Thyroid gland (tissue), 4 donors: ENCODE measurements at regions not wholly inside any gene's neighbourhood (a gene's known extent, or its start where the extent isn't known, plus 50 kb on each side); places are given as distances from the start of the nearest gene placed in this dataset.
"Not testable (repeated sequence)": the region's sequence is repeated elsewhere in the genome, so short reads cannot be mapped to it uniquely, and the experiment has no call there.

Experiments used
- DNase-seq, 2 donors: peaks; one replicate each; pipeline ENCODE4 v3.0.0-alpha.2; 2019
- H3K27ac ChIP-seq, 3 donors: fragments of 200-600 bp; sonication (generic); 1 replicate in 2 of 3; 2 replicates in 1 of 3; pipeline ENCODE4 v1.5.1; 2016 to 2019; ENCODE audit warnings: mild to moderate bottlenecking in 1 of 3, moderate library complexity in 1 of 3
- H3K27me3 ChIP-seq: fragments of 200-600 bp; sonication (generic); one replicate; pipeline ENCODE4 v1.5.1; 2019
- H3K36me3 ChIP-seq, 2 donors: fragments of 200-600 bp; sonication (generic); one replicate each; pipeline ENCODE4 v1.5.1; 2016 to 2019
- H3K4me1 ChIP-seq, 2 donors: fragments of 200-600 bp; sonication (generic); one replicate each; pipeline ENCODE4 v1.5.1; 2017 to 2019
- H3K4me3 ChIP-seq, 3 donors: fragments of 200-600 bp; sonication (generic); replicated peaks in 1 of 3; 1 replicate in 2 of 3; 2 replicates in 1 of 3; pipeline ENCODE4 v1.5.1; 2016; ENCODE audit warnings: mild to moderate bottlenecking in 1 of 3
- H3K9me3 ChIP-seq: fragments of 200-600 bp; sonication (generic); one replicate; pipeline ENCODE4 v1.5.1; 2017
- CTCF ChIP-seq, 6 experiments: fragments of 200-600 bp in 3 of 6; fragments of 450-650 bp in 3 of 6; sonication (generic) in 3 of 6; IDR thresholded peaks; one replicate each; pipeline ENCODE4 v1.5.1; 2016 to 2019; ENCODE audit warnings: antibody characterized with exemption in 6 of 6, mild to moderate bottlenecking in 2 of 6, inconsistent platforms in 1 of 6, moderate library complexity in 1 of 6
- POLR2A ChIP-seq, 2 donors: fragments of 450-650 bp; IDR thresholded peaks; one replicate each; pipeline ENCODE4 v1.6.1; 2017; ENCODE audit warnings: antibody characterized with exemption in 2 of 2, mild to moderate bottlenecking in 2 of 2, moderate library complexity in 1 of 2
- WGBS, 2 donors: methylation state at CpG; one replicate each; pipeline ENCODE4 v1.1.5; 2017; 5-methylcytosine and 5-hydroxymethylcytosine counted together
- intact Hi-C: fragments of 100-400 bp; cut with DNase I; formaldehyde crosslinking; loops from one replicate; pipeline ENCODE4 v1.15.1; 2023

GRCh38 chr5:13107537-13107936 lies 837.0 kb downstream of the DNAH5 start:
- Histone ChIP-seq H3K4me3 (no peak overlapping the region), H3K4me1 (no peaks in the 10 kb centered on the region), H3K9me3 (no peaks in the 10 kb centered on the region), H3K27me3 (no peaks in the 10 kb centered on the region), H3K36me3 (no peaks in the 10 kb centered on the region), H3K27ac (no peak overlapping the region)
- intact Hi-C loops: no loop called here
- 86 to 93% methylated on average over 1 of the region's 1 CpG for WGBS, 2 donors
- no peak for DNase-seq
- no peak for TF ChIP-seq POLR2A (IDR thresholded peaks at IDR 0.05)

GRCh38 chr5:13081116-13081515 lies 863.4 kb downstream of the DNAH5 start:
- no peaks in the 10 kb centered on the region for H3K36me3 ChIP-seq
- no peak for DNase-seq
- no peaks in the 10 kb centered on the region for H3K4me1 ChIP-seq
- 69 to 86% methylated on average over 4 of the region's 4 CpGs for WGBS, 2 donors
- H3K27me3 ChIP-seq: no peaks in the 10 kb centered on the region
- intact Hi-C loops: no loop called here
- TF ChIP-seq POLR2A (IDR thresholded peaks at IDR 0.05): no peak
- TF ChIP-seq CTCF (IDR thresholded peaks at IDR 0.05): no peak
- H3K4me3 ChIP-seq: no peak overlapping the region
- H3K9me3 ChIP-seq: no peaks in the 10 kb centered on the region
- no peak overlapping the region for H3K27ac ChIP-seq

- H3K4me1 ChIP-seq, DNase-seq, H3K27ac ChIP-seq, H3K36me3 ChIP-seq, intact Hi-C loops, H3K9me3 ChIP-seq, H3K27me3 ChIP-seq, H3K4me3 ChIP-seq: not testable (repeated sequence)
- 92% methylated on average over 4 of the region's 4 CpGs for WGBS, 2 donors
These were observed 871.6 kb downstream of the DNAH5 start for GRCh38 chr5:13072936-13073335.

- WGBS, 2 donors: 63 to 82% methylated on average over 1 of the region's 1 CpG
- Histone ChIP-seq H3K27ac (no peak overlapping the region), H3K36me3 (no peaks in the 10 kb centered on the region), H3K4me1 (no peaks in the 10 kb centered on the region), H3K4me3 (no peak overlapping the region), H3K9me3 (no peaks in the 10 kb centered on the region), H3K27me3 (no peaks in the 10 kb centered on the region)
- no peak for DNase-seq
- intact Hi-C loops: no loop called here
- TF ChIP-seq POLR2A (IDR thresholded peaks at IDR 0.05) (no peak), CTCF (IDR thresholded peaks at IDR 0.05) (no peak)
These were observed 881.4 kb downstream of the DNAH5 start for GRCh38 chr5:13063088-13063487.

- Histone ChIP-seq H3K27me3 (no peaks in the 10 kb centered on the region), H3K27ac (no peak overlapping the region), H3K36me3 (no peaks in the 10 kb centered on the region), H3K4me3 (no peak overlapping the region), H3K9me3 (no peaks in the 10 kb centered on the region), H3K4me1 (no peaks in the 10 kb centered on the region)
- intact Hi-C loops: no loop called here
- 78 to 81% methylated on average over 3 of the region's 3 CpGs for WGBS, 2 donors
- TF ChIP-seq POLR2A (IDR thresholded peaks at IDR 0.05): no peak
- TF ChIP-seq CTCF (IDR thresholded peaks at IDR 0.05): no peak
- DNase-seq: no peak
These were observed 898.5 kb downstream of the DNAH5 start for GRCh38 chr5:13045897-13046551.

GRCh38 chr5:13034061-13034460 lies 910.4 kb downstream of the DNAH5 start:
- Histone ChIP-seq H3K36me3 (no peaks in the 10 kb centered on the region), H3K4me3 (no peak overlapping the region), H3K9me3 (no peaks in the 10 kb centered on the region), H3K27ac (no peak overlapping the region), H3K27me3 (no peaks in the 10 kb centered on the region), H3K4me1 (no peaks in the 10 kb centered on the region)
- TF ChIP-seq CTCF (IDR thresholded peaks at IDR 0.05) (no peak), POLR2A (IDR thresholded peaks at IDR 0.05) (no peak)
- DNase-seq: no peak
- 73 to 74% methylated on average over 2 of the region's 2 CpGs for WGBS, 2 donors
- intact Hi-C loops: no loop called here
